Adrenal gland (tissue), 5 donors: ENCODE measurements at regions not wholly inside any gene's neighbourhood (a gene's known extent, or its start where the extent isn't known, plus 50 kb on each side); places are given as distances from the start of the nearest gene placed in this dataset.

Experiments
- CTCF ChIP-seq, 6 experiments: fragments of 450-650 bp in 4 of 6; fragments of 200-600 bp in 2 of 6; sonication (generic) in 1 of 6; IDR thresholded peaks; 1 replicate in 5 of 6; 2 replicates in 1 of 6; pipeline versions ENCODE4 v1.5.1 to v1.8.0; 2016 to 2021; ENCODE audit warnings: antibody characterized with exemption in 6 of 6, mild to moderate bottlenecking in 2 of 6, moderate library complexity in 1 of 6
- POLR2A ChIP-seq, 2 donors: fragments of 450-650 bp; IDR thresholded peaks; one replicate each; pipeline ENCODE4 v1.6.1; 2017; ENCODE audit warnings: antibody characterized with exemption in 2 of 2, mild to moderate bottlenecking in 2 of 2, moderate library complexity in 1 of 2
- donor health status: DM: no; HTN: no; CAD: no.

GRCh38 chr7:110050785-110051184, 1040.1 kb upstream of the LRRN3 start:
- TF ChIP-seq CTCF (IDR thresholded peaks at IDR 0.05): no peak
- no peak for TF ChIP-seq POLR2A (IDR thresholded peaks at IDR 0.05)
